NT2/D1 (cell line): ENCODE measurements at regions not wholly inside any gene's neighbourhood (a gene's known extent, or its start where the extent isn't known, plus 50 kb on each side); places are given as distances from the start of the nearest gene placed in this dataset.

Source experiments
- SUZ12 ChIP-seq: IDR thresholded peaks from 2 replicates; pipeline ENCODE4 v1.6.1; 2011; ENCODE audit not compliant: insufficient read length, insufficient read depth; ENCODE audit errors: extremely low read depth
- ZNF274 ChIP-seq: IDR thresholded peaks from 2 replicates; pipeline ENCODE4 v1.6.1; 2011; ENCODE audit warnings: mild to moderate bottlenecking, low read depth, low read length

DNA sequence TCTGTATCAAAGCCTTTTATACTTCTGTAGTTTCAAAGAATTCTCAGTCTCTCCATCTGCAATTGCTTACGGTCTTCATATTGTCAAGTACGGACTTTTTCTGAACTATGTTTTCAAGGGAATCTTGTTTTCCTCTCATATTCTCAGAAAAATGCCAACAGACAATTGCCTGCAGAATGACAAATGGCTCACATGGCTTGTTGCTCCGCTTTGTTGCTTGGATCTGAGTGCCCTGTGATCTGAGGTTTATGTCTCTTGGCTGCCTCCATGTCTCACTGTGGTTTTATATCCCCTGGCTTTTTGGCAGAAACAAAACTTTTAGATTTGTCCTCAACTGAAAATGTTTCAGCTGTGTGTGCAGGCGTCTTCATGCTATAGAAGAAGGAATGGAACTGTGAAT lies 285.4 kb upstream of the CHD6 start:
- TF ChIP-seq ZNF274 (no peak), SUZ12 (no peak)
